NAMALWA (cell line): ENCODE measurements at regions not wholly inside any gene's neighbourhood (a gene's known extent, or its start where the extent isn't known, plus 50 kb on each side); places are given as distances from the start of the nearest gene placed in this dataset.
"Not testable (repeated sequence)": the region's sequence is repeated elsewhere in the genome, so short reads cannot be mapped to it uniquely, and the experiment has no call there.

Experiments used
- DNase-seq: peaks from one replicate; pipeline ENCODE4 v3.0.0-alpha.2; 2015; ENCODE audit warnings: low spot score

- no peak for DNase-seq
Measured at GRCh38 chr10:100664316-100665149, 80.8 kb upstream of the PAX2 start.

DNA sequence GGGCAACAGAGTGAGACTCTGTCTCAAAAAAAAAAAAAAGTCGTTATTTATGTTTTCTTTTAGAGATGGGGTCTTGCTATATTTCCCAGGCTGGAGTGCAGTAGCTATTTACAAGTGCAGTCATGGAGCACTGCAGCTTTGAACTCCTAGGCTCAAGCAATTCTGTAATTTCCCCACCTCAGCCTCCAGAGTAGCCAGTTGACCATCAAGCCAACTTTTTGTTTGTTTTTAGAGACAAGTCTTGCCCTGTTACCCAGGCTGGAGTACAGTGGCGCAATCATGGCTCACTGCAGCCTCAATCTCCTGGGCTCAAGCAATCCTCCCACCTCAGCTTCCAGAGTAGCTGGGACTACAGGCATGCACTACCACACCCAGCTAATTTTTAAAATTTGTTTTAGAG is 78.7 kb upstream of the PAX2 start:
- DNase-seq, result not testable (repeated sequence)

DNA sequence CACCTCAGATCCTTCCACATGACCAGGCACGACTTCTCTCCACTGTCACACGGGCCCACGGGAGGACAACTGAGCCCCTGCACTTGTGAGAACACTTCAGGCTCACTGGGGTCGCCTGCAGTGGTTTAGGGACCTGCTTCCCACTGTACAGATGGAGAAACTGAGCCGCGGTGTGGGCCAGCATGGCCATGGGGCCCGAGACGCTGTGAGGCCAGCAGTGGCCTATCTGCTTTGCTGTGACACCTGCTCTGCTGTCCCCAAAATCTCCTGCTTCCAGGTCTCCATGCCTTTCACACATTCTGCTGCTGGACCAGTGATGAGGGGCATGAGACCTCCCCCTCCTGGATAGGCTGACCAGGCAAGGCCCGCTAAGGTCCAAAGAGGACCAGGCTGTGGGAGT is 75.8 kb upstream of the PAX2 start:
- DNase-seq, result no peak

DNA sequence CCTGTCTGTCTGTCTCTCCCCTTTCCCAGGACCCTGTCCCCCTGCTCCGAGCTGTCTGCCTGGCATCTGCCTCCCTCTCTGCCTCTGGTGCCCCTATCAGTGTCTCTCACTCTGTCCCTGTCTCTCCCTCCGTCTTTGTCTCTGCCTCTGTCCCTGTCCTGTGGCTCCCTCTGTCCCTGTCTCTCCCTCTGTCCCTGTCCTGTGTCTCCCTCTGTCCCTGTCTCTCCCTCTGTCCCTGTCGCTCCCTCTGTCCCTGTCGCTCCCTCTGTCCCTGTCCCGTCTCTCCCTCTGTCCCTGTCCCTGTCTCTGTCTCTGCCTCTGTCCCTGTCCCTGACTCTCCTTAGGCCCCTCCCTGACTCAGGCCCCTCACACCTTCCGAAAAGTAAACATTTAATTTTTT is 75.0 kb upstream of the PAX2 start:
- no peak for DNase-seq

DNA sequence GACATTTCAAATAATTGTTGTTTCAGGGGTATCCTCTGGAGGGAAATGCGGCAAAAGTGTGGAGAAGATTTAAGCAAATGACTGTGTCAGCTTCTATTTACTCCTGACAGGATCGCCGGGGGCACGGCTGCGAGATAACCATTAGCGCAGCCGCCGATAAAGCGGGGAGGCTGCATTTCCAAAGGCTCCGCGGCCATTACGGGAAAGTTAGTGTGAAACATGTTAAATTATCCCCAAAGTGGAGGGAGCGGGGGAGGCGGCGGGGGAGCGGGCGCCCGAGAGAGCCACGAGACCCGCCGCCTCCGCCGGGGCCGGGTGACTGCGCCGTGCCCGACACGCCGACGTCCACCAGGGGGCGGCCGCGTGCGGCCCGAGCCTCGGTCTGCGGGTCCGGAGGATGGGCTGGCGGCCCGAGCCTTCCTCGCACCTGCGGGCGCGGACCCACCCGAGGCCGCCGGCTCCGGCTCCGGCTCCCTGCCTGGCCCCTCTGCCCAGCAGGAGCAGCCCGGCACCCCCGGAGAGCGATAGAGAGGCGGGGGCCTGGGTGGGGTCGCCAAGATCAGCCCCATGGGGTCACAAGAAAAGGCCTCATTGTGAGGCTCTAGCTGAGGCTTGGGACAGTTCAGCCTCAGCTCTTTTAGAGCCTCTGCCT is 74.4 kb upstream of the PAX2 start:
- DNase-seq, result peak; percentile 72

- DNase-seq, result no peak
Measured at GRCh38 chr10:100672199-100672598, 73.2 kb upstream of the PAX2 start.

DNA sequence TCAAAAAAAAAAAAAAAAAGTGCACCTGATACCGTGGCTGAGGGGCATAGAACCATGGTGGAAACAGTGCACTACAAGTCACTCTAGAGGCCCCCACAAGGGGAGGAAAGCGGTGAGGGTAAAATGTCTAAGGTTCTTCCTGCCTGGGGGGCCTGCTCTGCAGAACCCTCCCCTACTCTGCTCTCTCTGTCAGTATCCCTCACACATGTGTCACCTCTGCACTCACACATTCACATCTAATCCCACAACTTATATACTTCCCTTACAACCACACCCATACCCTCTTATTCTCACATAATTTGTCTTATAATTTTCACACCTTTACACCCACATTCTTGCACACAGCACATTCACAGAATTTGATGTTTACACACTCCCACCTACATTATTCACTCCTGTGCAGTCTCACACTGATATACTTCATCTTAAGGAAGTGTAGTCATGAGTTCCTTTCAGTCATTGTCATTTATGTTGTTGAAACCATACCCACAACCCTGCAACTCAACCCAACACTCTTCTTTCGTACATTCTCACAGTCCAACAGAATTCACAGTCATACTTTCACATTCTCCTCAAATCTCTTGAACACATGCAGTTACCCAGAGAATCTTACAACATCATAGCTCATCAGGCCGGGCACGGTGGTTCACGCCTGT is 68.0 kb upstream of the PAX2 start:
- no peak for DNase-seq

GRCh38 chr10:100679327-100679726 is 66.1 kb upstream of the PAX2 start:
- DNase-seq, result no peak

- DNase-seq, result no peak
Measured at GRCh38 chr10:100683004-100683403, 62.4 kb upstream of the PAX2 start.

GRCh38 chr10:100683545-100684300 is 61.7 kb upstream of the PAX2 start:
- DNase-seq, result no peak

GRCh38 chr10:100684688-100685235 is 60.6 kb upstream of the PAX2 start:
- no peak for DNase-seq

DNA sequence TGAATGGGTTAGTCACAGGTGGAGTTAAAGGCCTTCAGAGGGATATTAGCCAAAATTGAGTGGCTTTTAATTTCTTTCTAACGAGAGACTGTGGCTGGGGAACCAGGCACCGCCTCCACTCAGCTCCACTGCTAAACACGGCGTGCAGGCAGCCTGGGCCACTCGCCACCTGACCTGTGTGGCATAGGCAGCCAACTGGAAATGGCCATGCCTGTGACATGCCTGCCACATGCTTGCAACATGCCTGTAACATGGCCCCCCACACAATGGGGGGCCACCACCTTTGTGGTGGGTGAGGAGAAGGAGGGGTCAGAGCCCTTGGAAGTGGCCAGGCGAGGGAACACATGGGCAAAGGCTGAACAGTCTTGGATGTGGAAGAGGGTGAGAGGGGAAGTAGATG is 60.1 kb upstream of the PAX2 start:
- no peak for DNase-seq

DNA sequence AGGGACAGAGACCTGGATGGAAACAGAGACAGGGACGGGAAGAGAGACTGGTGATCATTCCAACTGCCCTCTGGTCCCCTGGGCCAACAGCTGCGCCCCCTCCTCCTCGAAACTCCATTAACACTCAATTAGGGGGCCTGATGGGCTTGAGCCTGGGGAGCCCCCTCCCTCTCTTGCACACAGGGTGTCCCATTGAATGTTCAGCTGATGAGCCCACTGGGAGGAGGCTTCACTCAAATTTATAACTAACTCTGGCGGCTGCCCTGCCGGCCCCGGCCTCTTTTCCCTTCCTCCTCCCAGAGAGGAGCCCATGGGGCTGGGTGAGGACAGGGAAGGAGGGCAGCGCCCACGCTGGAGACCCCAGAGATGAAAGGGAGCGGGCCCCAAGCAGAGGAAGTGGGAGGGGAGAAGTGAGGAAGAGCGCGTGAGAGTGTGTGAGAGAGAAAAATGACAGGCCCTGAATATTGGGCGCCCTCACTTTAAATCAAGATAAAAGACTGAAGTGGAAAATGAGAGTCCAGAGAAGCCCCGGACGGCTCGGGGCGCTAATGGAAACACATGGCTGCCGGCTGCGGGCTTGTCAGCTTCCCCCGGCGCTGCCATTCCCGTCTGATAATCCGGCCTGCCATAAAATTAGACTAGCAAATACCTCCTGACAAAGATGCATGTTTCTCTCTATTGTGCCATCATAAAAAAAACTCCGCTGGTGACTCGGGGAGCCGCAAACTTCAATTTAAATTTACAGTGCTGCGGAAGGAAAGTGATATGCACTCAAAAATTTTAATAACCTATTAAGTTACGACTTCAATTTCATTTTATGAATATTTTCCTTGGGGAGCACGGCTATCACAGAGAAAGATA is 58.0 kb upstream of the PAX2 start:
- DNase-seq, result no peak

GRCh38 chr10:100688201-100688600 is 57.2 kb upstream of the PAX2 start:
- no peak for DNase-seq

DNA sequence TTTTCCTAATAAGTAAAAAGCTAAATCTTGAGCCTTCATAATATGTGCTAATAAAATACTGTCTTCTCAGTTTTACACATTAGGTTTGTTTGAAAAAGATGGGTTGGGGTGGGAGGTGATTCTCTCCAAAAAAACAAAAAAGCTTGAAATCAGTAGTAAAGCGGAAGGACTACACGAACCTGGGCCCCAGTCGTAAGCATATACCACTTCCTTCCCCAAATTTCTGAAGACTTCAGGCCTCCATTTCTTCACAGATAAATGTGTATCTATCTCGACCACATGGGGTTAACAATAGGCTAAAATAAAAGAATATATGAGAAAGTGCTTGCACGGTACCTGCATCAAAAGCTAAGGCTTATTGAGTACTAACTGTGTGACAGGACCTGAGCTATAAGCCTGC is 51.6 kb upstream of the PAX2 start:
- no peak for DNase-seq
